Bronchial epithelial cell (primary cell): ENCODE measurements at regions not wholly inside any gene's neighbourhood (a gene's known extent, or its start where the extent isn't known, plus 50 kb on each side); places are given as distances from the start of the nearest gene placed in this dataset.

Experiments
- DNase-seq: peaks from one replicate; pipeline ENCODE4 v3.0.0-alpha.2; 2010; ENCODE audit warnings: low read depth
- FAIRE-seq: peaks from 2 replicates; lab custom pipeline; 2011; peaks lifted over from hg19 to GRCh38; lab: Jason Lieb, UNC
- H3K27me3 ChIP-seq: 2 replicates; pipeline ENCODE4 v1.5.1; 2011; ENCODE audit warnings: low read length; ENCODE audit not compliant: control insufficient read depth, insufficient read depth
- H3K36me3 ChIP-seq: 2 replicates; pipeline ENCODE4 v1.5.1; 2011; ENCODE audit warnings: low read length; ENCODE audit not compliant: control insufficient read depth, insufficient read depth
- H3K4me3 ChIP-seq: 2 replicates; pipeline ENCODE4 v1.5.1; 2011; ENCODE audit warnings: mild to moderate bottlenecking, low read depth, low read length, control low read depth
- CTCF ChIP-seq: IDR thresholded peaks from 2 replicates; pipeline ENCODE4 v1.5.1; 2011; ENCODE audit warnings: mild to moderate bottlenecking, moderate library complexity, low read length, control low read depth, inconsistent platforms; ENCODE audit not compliant: insufficient read depth, severe bottlenecking

- H3K36me3 ChIP-seq, result no peaks in the 10 kb centered on the region
- H3K27me3 ChIP-seq, result peaks cover 2% of the 10 kb centered on the region
- no peak overlapping the region for H3K4me3 ChIP-seq
- no peak for TF ChIP-seq CTCF
- FAIRE-seq (peak; percentile 7), DNase-seq (no peak)
Observed at GRCh38 chr7:128171-129080, 63.9 kb upstream of the FAM20C start.

- FAIRE-seq (no peak), DNase-seq (no peak)
- peaks cover 2% of the 10 kb centered on the region for H3K27me3 ChIP-seq
- no peak overlapping the region for H3K4me3 ChIP-seq
- TF ChIP-seq CTCF, result no peak
- no peaks in the 10 kb centered on the region for H3K36me3 ChIP-seq
Observed at GRCh38 chr7:129366-130221, 62.8 kb upstream of the FAM20C start.

- H3K27me3 ChIP-seq, result peaks cover 2% of the 10 kb centered on the region
Observed at GRCh38 chr7:130222-130572, 62.2 kb upstream of the FAM20C start.

GRCh38 chr7:130875-131780, 61.2 kb upstream of the FAM20C start:
- Histone ChIP-seq H3K4me3 (no peak overlapping the region), H3K27me3 (peaks cover 2% of the 10 kb centered on the region), H3K36me3 (no peaks in the 10 kb centered on the region)
- no peak for FAIRE-seq
- no peak for DNase-seq
- TF ChIP-seq CTCF, result no peak

More at GRCh38 chr7:130222-130572, 62.2 kb upstream of the FAM20C start:
- Histone ChIP-seq H3K36me3 (no peaks in the 10 kb centered on the region), H3K4me3 (no peak overlapping the region)
- TF ChIP-seq CTCF, result no peak
- no peak for DNase-seq
- no peak for FAIRE-seq

GRCh38 chr7:131781-132482, 60.4 kb upstream of the FAM20C start:
- TF ChIP-seq CTCF, result no peak
- Histone ChIP-seq H3K4me3 (no peak overlapping the region), H3K27me3 (peaks cover 2% of the 10 kb centered on the region), H3K36me3 (no peaks in the 10 kb centered on the region)
- DNase-seq (no peak), FAIRE-seq (no peak)
